Thyroid gland (tissue), 4 donors: ENCODE measurements at regions not wholly inside any gene's neighbourhood (a gene's known extent, or its start where the extent isn't known, plus 50 kb on each side); places are given as distances from the start of the nearest gene placed in this dataset.

ENCODE experiments used
- CTCF ChIP-seq, 6 experiments: fragments of 200-600 bp in 3 of 6; fragments of 450-650 bp in 3 of 6; sonication (generic) in 3 of 6; IDR thresholded peaks; one replicate each; pipeline ENCODE4 v1.5.1; 2016 to 2019; ENCODE audit warnings: antibody characterized with exemption in 6 of 6, mild to moderate bottlenecking in 2 of 6, inconsistent platforms in 1 of 6, moderate library complexity in 1 of 6
- POLR2A ChIP-seq, 2 donors: fragments of 450-650 bp; IDR thresholded peaks; one replicate each; pipeline ENCODE4 v1.6.1; 2017; ENCODE audit warnings: antibody characterized with exemption in 2 of 2, mild to moderate bottlenecking in 2 of 2, moderate library complexity in 1 of 2

GRCh38 chr14:65160091-65160490 lies 57.8 kb upstream of the MAX start:
- TF ChIP-seq CTCF (IDR thresholded peaks at IDR 0.05) (no peak), POLR2A (IDR thresholded peaks at IDR 0.05) (no peak)
